IMR-90 (cell line): ENCODE measurements at regions not wholly inside any gene's neighbourhood (a gene's known extent, or its start where the extent isn't known, plus 50 kb on each side); places are given as distances from the start of the nearest gene placed in this dataset.
A peak's percentile ranks its signal among the peaks of the same experiment; 100 is the strongest.

Experiments
- ATAC-seq: fragments of 200-7000 bp; cut with Tn5 transposase; 2 replicates; pipeline ENCODE4 v1.9.1; 2020; ENCODE audit warnings: low read depth, mild to moderate bottlenecking, moderate library complexity
- BruUV-seq: library from RNA; stranded (reverse); fragments of 400-500 nt; replicated peaks from 2 replicates; lab custom pipeline; 2021; lab: Mats Ljungman, UMichigan
- CTCF ChIA-PET: fragments of 300-600 bp; formaldehyde crosslinking; extraction: SDS; loops from one replicate; lab custom pipeline; 2021; ENCODE audit warnings: antibody characterized with exemption; lab: Yijun Ruan, JAX
- POLR2A ChIA-PET: fragments of 300-600 bp; sonication (Branson Sonifier 250); formaldehyde crosslinking; loops from one replicate; lab custom pipeline; 2022; ENCODE audit warnings: antibody characterized with exemption; ENCODE audit not compliant: unreplicated experiment; lab: Charles Lee
- DNase-seq: peaks from one replicate; pipeline ENCODE4 v3.0.0; 2013
- H2AFZ ChIP-seq: replicated peaks from 2 replicates; pipeline ENCODE3; 2013; ENCODE audit warnings: low read length, mild to moderate bottlenecking; ENCODE audit not compliant: poor library complexity
- H2AK5ac ChIP-seq: 2 replicates; pipeline ENCODE4 v1.6.1; 2013; ENCODE audit warnings: low read depth, low read length, inconsistent platforms
- H2AK9ac ChIP-seq: replicated peaks from 2 replicates; pipeline ENCODE3; 2013; ENCODE audit warnings: mild to moderate bottlenecking, low read depth, low read length, moderate library complexity; ENCODE audit not compliant: poor library complexity
- H2BK120ac ChIP-seq: 2 replicates; pipeline ENCODE4 v1.6.1; 2013; ENCODE audit warnings: low read depth, low read length, inconsistent platforms
- H2BK15ac ChIP-seq: 3 replicates; pipeline ENCODE4 v1.6.1; 2013; ENCODE audit warnings: low read depth, low read length, inconsistent platforms
- H2BK20ac ChIP-seq: 2 replicates; pipeline ENCODE4 v1.6.1; 2013; ENCODE audit warnings: low read depth, mild to moderate bottlenecking, inconsistent platforms, low read length, moderate library complexity
- H2BK5ac ChIP-seq: 2 replicates; pipeline ENCODE4 v1.6.1; 2013; ENCODE audit warnings: mild to moderate bottlenecking, low read depth, low read length, inconsistent platforms; ENCODE audit not compliant: poor library complexity, severe bottlenecking
- H3K14ac ChIP-seq: replicated peaks from 2 replicates; pipeline ENCODE4 v1.6.1; 2013; ENCODE audit warnings: low read depth, low read length, inconsistent platforms
- H3K18ac ChIP-seq: 2 replicates; pipeline ENCODE4 v1.6.1; 2013; ENCODE audit warnings: low read depth, low read length, control low read depth
- H3K23ac ChIP-seq: 2 replicates; pipeline ENCODE4 v1.6.1; 2013; ENCODE audit warnings: low read depth, low read length, inconsistent platforms
- H3K27ac ChIP-seq: 2 replicates; pipeline ENCODE4 v1.5.1; 2013; ENCODE audit warnings: mild to moderate bottlenecking, control low read depth, low read length; ENCODE audit not compliant: insufficient read depth
- H3K27me3 ChIP-seq: 2 replicates; pipeline ENCODE4 v1.6.1; 2013; ENCODE audit warnings: low read length; ENCODE audit not compliant: control insufficient read depth, insufficient read depth
- H3K36me3 ChIP-seq: 2 replicates; pipeline ENCODE4 v1.6.1; 2013; ENCODE audit warnings: low read length, mixed read lengths; ENCODE audit not compliant: control insufficient read depth, insufficient read depth
- H3K4ac ChIP-seq: 2 replicates; pipeline ENCODE4 v1.6.1; 2013; ENCODE audit warnings: low read depth, low read length, inconsistent platforms
- H3K4me1 ChIP-seq: 2 replicates; pipeline ENCODE4 v1.6.1; 2013; ENCODE audit warnings: low read length, mixed read lengths; ENCODE audit not compliant: control insufficient read depth, insufficient read depth
- H3K4me2 ChIP-seq: 2 replicates; pipeline ENCODE4 v1.6.1; 2013; ENCODE audit warnings: low read depth, mild to moderate bottlenecking, control low read depth, low read length, moderate library complexity
- H3K4me3 ChIP-seq: 2 replicates; pipeline ENCODE4 v1.5.1; 2013; ENCODE audit warnings: low read depth, mild to moderate bottlenecking, control low read depth, low read length, moderate library complexity; ENCODE audit not compliant: insufficient read depth
- H3K56ac ChIP-seq: 2 replicates; pipeline ENCODE4 v1.6.1; 2013; ENCODE audit warnings: low read length, inconsistent platforms; ENCODE audit not compliant: insufficient read depth; ENCODE audit errors: extremely low read depth
- H3K79me1 ChIP-seq, 2 experiments: 2 replicates each; pipeline ENCODE4 v1.6.1; 2013; ENCODE audit warnings: low read length in 2 of 2, inconsistent platforms in 1 of 2, low read depth in 1 of 2
- H3K9ac ChIP-seq: 2 replicates; pipeline ENCODE4 v1.6.1; 2013; ENCODE audit warnings: low read depth, low read length, control low read depth
- H3K9me1 ChIP-seq: 2 replicates; pipeline ENCODE4 v1.6.1; 2013; ENCODE audit warnings: low read length, inconsistent platforms; ENCODE audit not compliant: insufficient read depth
- H3K9me3 ChIP-seq: 2 replicates; pipeline ENCODE4 v1.6.1; 2013; ENCODE audit warnings: low read length; ENCODE audit not compliant: control insufficient read depth, insufficient read depth
- H4K20me1 ChIP-seq: 2 replicates; pipeline ENCODE4 v1.6.1; 2013; ENCODE audit warnings: low read length, inconsistent platforms; ENCODE audit not compliant: insufficient read depth
- H4K5ac ChIP-seq: 2 replicates; pipeline ENCODE4 v1.6.1; 2013; ENCODE audit warnings: mild to moderate bottlenecking, low read depth, low read length, control low read depth
- H4K8ac ChIP-seq, 2 experiments: 2 replicates each; pipeline ENCODE4 v1.6.1; 2013; ENCODE audit warnings: low read depth in 2 of 2, low read length in 2 of 2, control low read depth in 1 of 2, inconsistent platforms in 1 of 2
- H4K91ac ChIP-seq: 2 replicates; pipeline ENCODE4 v1.6.1; 2013; ENCODE audit warnings: low read depth, low read length, inconsistent platforms; ENCODE audit not compliant: insufficient read depth
- BHLHE40 ChIP-seq: fragments of 150-350 bp; IDR thresholded peaks from 2 replicates; pipeline ENCODE4 v1.6.1; 2016; ENCODE audit warnings: mild to moderate bottlenecking, low read depth, low read length
- MAFK ChIP-seq: IDR thresholded peaks from 2 replicates; pipeline ENCODE4 v1.6.1; 2012; ENCODE audit warnings: low read depth, low read length, improper control_type of control experiment
- NFE2L2 ChIP-seq: fragments of 150-350 bp; IDR thresholded peaks from 2 replicates; pipeline ENCODE4 v1.6.1; 2016; ENCODE audit warnings: low read depth, mild to moderate bottlenecking, low read length
- RCOR1 ChIP-seq: IDR thresholded peaks from 2 replicates; pipeline ENCODE4 v1.6.1; 2012; ENCODE audit warnings: mild to moderate bottlenecking, low read length, improper control_type of control experiment; ENCODE audit not compliant: insufficient replicate concordance
- WGBS, 2 experiments: methylation state at CpG; one replicate each; pipeline versions ENCODE4 v1.1.5 to v1.1.7; 2013; ENCODE audit warnings: missing lambda C conversion rate in 2 of 2; ENCODE audit not compliant: insufficient read length in 1 of 2; ENCODE audit errors: extremely low coverage in 2 of 2; 5-methylcytosine and 5-hydroxymethylcytosine counted together
- dilution Hi-C: fragments of 300-500 bp; cut with HindIII; formaldehyde crosslinking; loops from one replicate; pipeline ENCODE4 v1.14.3; 2018; ENCODE audit warnings: low sequenced_read_pairs; ENCODE audit not compliant: unreplicated experiment
- in situ Hi-C: fragments of 300-500 bp; cut with MboI; formaldehyde crosslinking; loops from 3 replicates; pipeline ENCODE4 v1.14.3; 2019; ENCODE audit warnings: low sequenced_read_pairs, inconsistent platforms, mixed read lengths
- intact Hi-C: fragments of 100-400 bp; cut with micrococcal nuclease; formaldehyde crosslinking; loops from 2 replicates; pipeline ENCODE4 v1.10.0; 2022

GRCh38 chr15:62502451-62502850, 337.4 kb upstream of the C2CD4B start:
- Histone ChIP-seq H3K79me1 (peaks cover 21 to 24% of the 10 kb centered on the region in 2 experiments), H3K14ac (0 out of 2 replicates have a peak overlapping the region, but pooled peaks have one; percentile 8), H3K27ac (no peak overlapping the region), H3K36me3 (no peaks in the 10 kb centered on the region), H3K56ac (no peak overlapping the region), H2BK5ac (no peak overlapping the region), H4K91ac (peak overlapping the region; percentile 61), H3K18ac (no peak overlapping the region), H3K4me1 (peaks cover 24% of the 10 kb centered on the region), H3K4me3 (no peak overlapping the region), H2BK120ac (no peak overlapping the region), H2AK5ac (peak overlapping the region; percentile 25; the same call in 1 of the 2 replicates), H3K9me3 (no peaks in the 10 kb centered on the region), H3K27me3 (no peaks in the 10 kb centered on the region), H2BK15ac (0 out of 3 replicates have a peak overlapping the region, but pooled peaks have one; percentile 38), H3K4ac (0 out of 2 replicates have a peak overlapping the region, but pooled peaks have one; percentile 13), H2AK9ac (no peak overlapping the region), H3K4me2 (no peak overlapping the region), H3K23ac (no peak overlapping the region), H3K9ac (no peak overlapping the region), H3K9me1 (peaks cover 17% of the 10 kb centered on the region), H2BK20ac (no peak overlapping the region), H4K8ac (no peak overlapping the region), H4K5ac (no peak overlapping the region), H2AFZ (no peak overlapping the region), H4K20me1 (no peaks in the 10 kb centered on the region)
- TF ChIP-seq BHLHE40 (no peak), NFE2L2 (no peak), RCOR1 (no peak), MAFK (no peak)
- BruUV-seq: no TSS peak
- no peak for DNase-seq
- intact Hi-C loops (no loop called here), in situ Hi-C loops (no loop called here), dilution Hi-C loops (no loop called here)
- no CpG with 5 or more reads among the region's 5 CpGs for WGBS, 2 experiments
- ATAC-seq: no peak
- ChIA-PET POLR2A (no interaction called here), CTCF (no interaction called here)
